ENCODE measurements at regions not wholly inside any gene's neighbourhood (a gene's known extent, or its start where the extent isn't known, plus 50 kb on each side); places are given as distances from the start of the nearest gene placed in this dataset.
"Not testable (repeated sequence)": the region's sequence is repeated elsewhere in the genome, so short reads cannot be mapped to it uniquely, and the experiment has no call there.

DNA sequence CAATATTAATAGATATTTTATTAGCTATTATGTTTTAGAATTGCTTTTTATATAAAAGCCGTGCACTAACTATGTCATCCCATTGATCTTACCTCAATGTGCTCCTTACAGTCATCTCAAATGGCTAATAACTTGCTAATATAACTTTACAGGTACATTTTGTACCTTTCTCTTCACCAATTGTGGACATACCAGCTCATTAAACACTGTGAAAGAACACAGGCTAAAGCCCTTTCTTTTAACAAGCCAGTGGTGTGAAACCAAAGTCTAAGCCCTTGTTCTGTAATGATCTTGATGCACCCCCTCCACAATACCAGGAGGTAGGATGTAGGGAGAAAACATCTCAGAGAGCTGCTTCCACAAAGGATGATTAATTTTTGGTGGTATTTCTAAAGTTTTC, 675.3 kb upstream of the USP15 start:
- H3K9ac ChIP-seq (ENCODE audit: low read length) = no peak overlapping the region
- no peaks in the 10 kb centered on the region for H3K79me2 ChIP-seq (replicated peaks; ENCODE audit: insufficient read depth, low read length)
- no peaks in the 10 kb centered on the region for H3F3A ChIP-seq (ENCODE audit: insufficient read depth, low read length, poor library complexity, severe bottlenecking)
- no peaks in the 10 kb centered on the region for H3K9me3 ChIP-seq (ENCODE audit: low read length)
- no peak overlapping the region for H3K27ac ChIP-seq (ENCODE audit: low read length)
- H4K20me1 ChIP-seq (ENCODE audit: insufficient read depth) = no peaks in the 10 kb centered on the region
- H3K4me2 ChIP-seq (ENCODE audit: low read length) = no peak overlapping the region
- H3K9me2 ChIP-seq (ENCODE audit: insufficient read depth, low read length) = no peaks in the 10 kb centered on the region
- H3K4me3 ChIP-seq (ENCODE audit: low read length) = no peak overlapping the region
- no peak overlapping the region for H2AFZ ChIP-seq (ENCODE audit: low read depth, low read length)
- no peaks in the 10 kb centered on the region for H3K27me3 ChIP-seq (ENCODE audit: insufficient read depth, low read depth, low read length)
- TF ChIP-seq, protein P1, sequence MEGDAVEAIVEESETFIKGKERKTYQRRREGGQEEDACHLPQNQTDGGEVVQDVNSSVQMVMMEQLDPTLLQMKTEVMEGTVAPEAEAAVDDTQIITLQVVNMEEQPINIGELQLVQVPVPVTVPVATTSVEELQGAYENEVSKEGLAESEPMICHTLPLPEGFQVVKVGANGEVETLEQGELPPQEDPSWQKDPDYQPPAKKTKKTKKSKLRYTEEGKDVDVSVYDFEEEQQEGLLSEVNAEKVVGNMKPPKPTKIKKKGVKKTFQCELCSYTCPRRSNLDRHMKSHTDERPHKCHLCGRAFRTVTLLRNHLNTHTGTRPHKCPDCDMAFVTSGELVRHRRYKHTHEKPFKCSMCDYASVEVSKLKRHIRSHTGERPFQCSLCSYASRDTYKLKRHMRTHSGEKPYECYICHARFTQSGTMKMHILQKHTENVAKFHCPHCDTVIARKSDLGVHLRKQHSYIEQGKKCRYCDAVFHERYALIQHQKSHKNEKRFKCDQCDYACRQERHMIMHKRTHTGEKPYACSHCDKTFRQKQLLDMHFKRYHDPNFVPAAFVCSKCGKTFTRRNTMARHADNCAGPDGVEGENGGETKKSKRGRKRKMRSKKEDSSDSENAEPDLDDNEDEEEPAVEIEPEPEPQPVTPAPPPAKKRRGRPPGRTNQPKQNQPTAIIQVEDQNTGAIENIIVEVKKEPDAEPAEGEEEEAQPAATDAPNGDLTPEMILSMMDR (IDR thresholded peaks at IDR 0.05; ENCODE audit: poor library complexity, severe bottlenecking) = no peak
- TF ChIP-seq RAD21 (conservative IDR thresholded peaks at IDR 0.05) (no peak), TAF1 (IDR thresholded peaks at IDR 0.05; ENCODE audit: low read depth) (no peak), POLR2AphosphoS5 (IDR thresholded peaks at IDR 0.05) (no peak), EP300 (conservative IDR thresholded peaks at IDR 0.05; ENCODE audit: poor library complexity, severe bottlenecking) (no peak), MXI1 (conservative IDR thresholded peaks at IDR 0.05; ENCODE audit: poor library complexity, severe bottlenecking) (no peak)
- no peaks in the 10 kb centered on the region for H3K36me3 ChIP-seq (ENCODE audit: insufficient read depth, low read length)

DNA sequence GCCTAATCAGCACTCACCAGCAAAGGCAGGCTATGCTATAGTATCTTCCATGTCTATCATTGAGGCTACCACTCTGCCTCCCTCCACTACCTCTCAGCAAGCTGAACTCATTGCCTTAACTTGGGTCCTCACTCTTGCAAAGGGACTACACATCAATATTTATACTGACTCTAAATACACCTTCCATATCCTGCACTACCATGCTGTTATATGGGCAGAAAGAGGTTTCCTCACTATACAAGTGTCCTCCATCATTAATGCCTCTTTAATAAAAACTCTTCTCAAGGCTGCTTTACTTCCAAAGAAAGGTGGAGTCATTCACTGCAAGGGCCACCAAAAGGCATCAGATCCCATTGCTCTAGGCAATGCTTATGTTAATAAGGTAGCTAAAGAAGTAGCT, 669.3 kb upstream of the USP15 start:
- H3K36me3 ChIP-seq (ENCODE audit: insufficient read depth, low read length); H2AFZ ChIP-seq (ENCODE audit: low read depth, low read length); H4K20me1 ChIP-seq (ENCODE audit: insufficient read depth); H3K9me2 ChIP-seq (ENCODE audit: insufficient read depth, low read length); H3K27me3 ChIP-seq (ENCODE audit: insufficient read depth, low read depth, low read length); H3K9me3 ChIP-seq (ENCODE audit: low read length); H3K4me2 ChIP-seq (ENCODE audit: low read length); H3K79me2 ChIP-seq (replicated peaks; ENCODE audit: insufficient read depth, low read length); H3F3A ChIP-seq (ENCODE audit: insufficient read depth, low read length, poor library complexity, severe bottlenecking); H3K9ac ChIP-seq (ENCODE audit: low read length); H3K27ac ChIP-seq (ENCODE audit: low read length); H3K4me3 ChIP-seq (ENCODE audit: low read length): not testable (repeated sequence)

DNA sequence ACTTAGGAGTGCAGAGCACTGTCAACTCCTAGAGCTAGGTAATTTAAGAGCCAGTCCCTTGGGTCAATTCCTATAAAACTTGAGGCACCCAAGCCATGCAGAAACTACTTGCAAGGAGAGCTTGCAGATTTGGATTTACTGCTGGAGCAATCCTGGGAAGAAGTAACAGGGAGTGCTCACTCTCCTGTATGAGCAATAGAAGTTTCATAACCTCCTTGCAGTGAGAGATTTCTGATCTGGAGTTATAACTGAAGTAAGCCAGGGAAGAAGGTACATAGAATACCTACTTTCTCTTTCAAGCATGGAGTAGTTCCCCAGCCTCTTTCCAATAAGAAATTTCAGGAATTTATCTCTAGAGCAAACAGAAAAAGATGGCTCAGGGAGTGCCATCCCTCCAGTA, 650.1 kb upstream of the USP15 start:
- Histone ChIP-seq H4K20me1 (ENCODE audit: insufficient read depth) (no peaks in the 10 kb centered on the region), H3K4me3 (ENCODE audit: low read length) (no peak overlapping the region), H3K9ac (ENCODE audit: low read length) (no peak overlapping the region), H3K27me3 (ENCODE audit: insufficient read depth, low read depth, low read length) (no peaks in the 10 kb centered on the region), H3F3A (ENCODE audit: insufficient read depth, low read length, poor library complexity, severe bottlenecking) (no peaks in the 10 kb centered on the region), H3K36me3 (ENCODE audit: insufficient read depth, low read length) (no peaks in the 10 kb centered on the region), H3K79me2 (replicated peaks; ENCODE audit: insufficient read depth, low read length) (no peaks in the 10 kb centered on the region), H3K9me2 (ENCODE audit: insufficient read depth, low read length) (no peaks in the 10 kb centered on the region), H3K9me3 (ENCODE audit: low read length) (peaks cover 7% of the 10 kb centered on the region), H3K4me2 (ENCODE audit: low read length) (no peak overlapping the region), H2AFZ (ENCODE audit: low read depth, low read length) (no peak overlapping the region), H3K27ac (ENCODE audit: low read length) (no peak overlapping the region)
- TF ChIP-seq EP300 (conservative IDR thresholded peaks at IDR 0.05; ENCODE audit: poor library complexity, severe bottlenecking) (no peak), EZH2 (IDR thresholded peaks at IDR 0.05; ENCODE audit: borderline replicate concordance, insufficient read depth, low read length, poor library complexity, severe bottlenecking) (no peak), MXI1 (conservative IDR thresholded peaks at IDR 0.05; ENCODE audit: poor library complexity, severe bottlenecking) (no peak), SMC3 (conservative IDR thresholded peaks at IDR 0.05; ENCODE audit: poor library complexity) (no peak), TAF1 (IDR thresholded peaks at IDR 0.05; ENCODE audit: low read depth) (no peak), RAD21 (conservative IDR thresholded peaks at IDR 0.05) (no peak), POLR2AphosphoS5 (IDR thresholded peaks at IDR 0.05) (no peak)
- TF ChIP-seq, protein P2, sequence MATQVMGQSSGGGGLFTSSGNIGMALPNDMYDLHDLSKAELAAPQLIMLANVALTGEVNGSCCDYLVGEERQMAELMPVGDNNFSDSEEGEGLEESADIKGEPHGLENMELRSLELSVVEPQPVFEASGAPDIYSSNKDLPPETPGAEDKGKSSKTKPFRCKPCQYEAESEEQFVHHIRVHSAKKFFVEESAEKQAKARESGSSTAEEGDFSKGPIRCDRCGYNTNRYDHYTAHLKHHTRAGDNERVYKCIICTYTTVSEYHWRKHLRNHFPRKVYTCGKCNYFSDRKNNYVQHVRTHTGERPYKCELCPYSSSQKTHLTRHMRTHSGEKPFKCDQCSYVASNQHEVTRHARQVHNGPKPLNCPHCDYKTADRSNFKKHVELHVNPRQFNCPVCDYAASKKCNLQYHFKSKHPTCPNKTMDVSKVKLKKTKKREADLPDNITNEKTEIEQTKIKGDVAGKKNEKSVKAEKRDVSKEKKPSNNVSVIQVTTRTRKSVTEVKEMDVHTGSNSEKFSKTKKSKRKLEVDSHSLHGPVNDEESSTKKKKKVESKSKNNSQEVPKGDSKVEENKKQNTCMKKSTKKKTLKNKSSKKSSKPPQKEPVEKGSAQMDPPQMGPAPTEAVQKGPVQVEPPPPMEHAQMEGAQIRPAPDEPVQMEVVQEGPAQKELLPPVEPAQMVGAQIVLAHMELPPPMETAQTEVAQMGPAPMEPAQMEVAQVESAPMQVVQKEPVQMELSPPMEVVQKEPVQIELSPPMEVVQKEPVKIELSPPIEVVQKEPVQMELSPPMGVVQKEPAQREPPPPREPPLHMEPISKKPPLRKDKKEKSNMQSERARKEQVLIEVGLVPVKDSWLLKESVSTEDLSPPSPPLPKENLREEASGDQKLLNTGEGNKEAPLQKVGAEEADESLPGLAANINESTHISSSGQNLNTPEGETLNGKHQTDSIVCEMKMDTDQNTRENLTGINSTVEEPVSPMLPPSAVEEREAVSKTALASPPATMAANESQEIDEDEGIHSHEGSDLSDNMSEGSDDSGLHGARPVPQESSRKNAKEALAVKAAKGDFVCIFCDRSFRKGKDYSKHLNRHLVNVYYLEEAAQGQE (IDR thresholded peaks at IDR 0.05; ENCODE audit: borderline replicate concordance) = no peak
- TF ChIP-seq, protein P1 (IDR thresholded peaks at IDR 0.05; ENCODE audit: poor library complexity, severe bottlenecking) = no peak

All from neural cell (in vitro differentiated cells).